ENCODE measurements at regions not wholly inside any gene's neighbourhood (a gene's known extent, or its start where the extent isn't known, plus 50 kb on each side); places are given as distances from the start of the nearest gene placed in this dataset.

DNA sequence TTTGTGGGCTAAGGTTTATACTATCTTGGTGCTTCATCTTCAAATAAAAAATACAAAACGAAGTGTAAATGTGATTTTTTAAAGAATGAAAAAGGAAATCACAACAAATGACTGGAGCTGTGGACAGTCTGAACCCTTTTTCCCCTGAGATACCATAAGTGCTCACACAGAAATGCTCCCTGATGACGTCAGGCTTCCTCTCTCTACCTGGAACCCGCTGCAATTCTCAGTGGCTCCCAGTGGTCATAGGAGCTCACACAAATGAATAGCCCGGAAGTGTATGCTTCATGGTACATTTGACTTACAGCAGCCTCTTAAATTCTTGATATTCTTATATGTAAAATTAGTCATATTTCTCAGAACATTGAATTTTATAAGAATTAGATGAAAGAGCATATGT is 249.7 kb upstream of the GYPC start:
- TF ChIP-seq CTCF (IDR thresholded peaks at IDR 0.05; ENCODE audit: low read depth, low read length, missing control alignments): no peak
- no peak overlapping the region for H3K4me3 ChIP-seq (replicated peaks; ENCODE audit: low read depth, low read length)
- no peak for DNase-seq (ENCODE audit: extremely low read depth, low read depth)

DNA sequence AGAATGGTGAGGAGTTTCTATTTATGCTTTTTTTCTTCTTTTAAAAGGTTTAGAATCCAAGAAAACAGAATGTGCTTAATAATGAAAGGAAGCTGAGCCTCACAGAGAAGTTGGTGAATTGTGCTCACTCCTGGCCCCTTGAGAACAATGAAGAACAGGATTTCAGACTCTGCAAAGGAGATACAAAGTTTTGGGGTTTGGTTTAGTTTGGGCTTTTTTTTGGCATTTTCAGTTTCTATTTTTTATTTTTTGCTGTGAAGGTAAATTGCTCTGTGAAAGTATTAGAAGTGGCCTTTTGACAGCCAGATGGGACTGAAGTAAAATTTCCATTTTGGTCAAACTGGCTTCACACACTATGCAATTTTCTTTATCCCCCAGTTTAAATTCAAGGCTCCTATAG is 247.3 kb upstream of the GYPC start:
- no peak for DNase-seq (ENCODE audit: extremely low read depth, low read depth)
- no peak overlapping the region for H3K4me3 ChIP-seq (replicated peaks; ENCODE audit: low read depth, low read length)
- no peak for TF ChIP-seq CTCF (IDR thresholded peaks at IDR 0.05; ENCODE audit: low read depth, low read length, missing control alignments)

- no peak for TF ChIP-seq CTCF (IDR thresholded peaks at IDR 0.05; ENCODE audit: low read depth, low read length, missing control alignments)
- no peak overlapping the region for H3K4me3 ChIP-seq (replicated peaks; ENCODE audit: low read depth, low read length)
- DNase-seq (ENCODE audit: extremely low read depth, low read depth): no peak
These were observed 246.1 kb upstream of the GYPC start for GRCh38 chr2:126409850-126410249.

DNA sequence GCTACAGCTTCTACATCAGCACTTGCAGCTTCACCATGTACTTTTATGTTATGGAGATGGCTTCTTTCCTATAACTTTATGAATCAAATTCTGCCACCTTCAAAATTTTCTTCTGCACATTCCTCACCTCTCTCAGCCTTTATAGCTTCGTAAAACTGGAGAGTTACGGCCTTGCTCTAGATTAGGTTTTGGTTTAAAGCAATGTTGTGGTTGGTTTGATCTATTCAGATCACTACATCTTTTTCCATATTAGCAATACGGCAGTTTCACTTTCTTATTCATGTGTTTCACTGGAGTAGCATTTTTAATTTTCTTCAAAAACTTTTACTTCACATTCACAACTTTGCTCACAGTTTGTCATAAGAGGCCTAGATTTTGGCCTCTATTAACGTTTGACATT is 242.9 kb upstream of the GYPC start:
- no peak overlapping the region for H3K4me3 ChIP-seq (replicated peaks; ENCODE audit: low read depth, low read length)
- DNase-seq (ENCODE audit: extremely low read depth, low read depth): no peak
- no peak for TF ChIP-seq CTCF (IDR thresholded peaks at IDR 0.05; ENCODE audit: low read depth, low read length, missing control alignments)

DNA sequence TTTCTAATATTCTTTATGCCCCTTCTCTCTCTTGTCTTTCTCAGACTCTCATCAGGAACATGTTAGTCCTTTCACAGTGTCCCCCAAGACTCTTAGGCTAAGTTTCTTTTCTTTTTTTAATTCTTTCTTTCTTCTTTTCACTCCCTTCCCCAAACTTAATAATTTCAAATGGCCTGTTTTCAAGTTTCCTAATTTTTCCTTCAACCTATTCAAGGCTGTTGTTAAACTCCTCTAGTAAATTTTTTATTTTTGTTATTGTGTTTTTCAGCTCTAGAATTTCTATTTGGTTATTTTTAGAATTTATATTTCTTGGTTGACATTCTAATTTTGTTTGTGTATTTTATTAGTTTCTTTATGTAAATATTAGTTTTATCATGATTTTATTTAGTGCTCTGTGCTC is 236.6 kb upstream of the GYPC start:
- no peak for DNase-seq (ENCODE audit: extremely low read depth, low read depth)
- TF ChIP-seq CTCF (IDR thresholded peaks at IDR 0.05; ENCODE audit: low read depth, low read length, missing control alignments): no peak
- no peak overlapping the region for H3K4me3 ChIP-seq (replicated peaks; ENCODE audit: low read depth, low read length)

- H3K4me3 ChIP-seq (replicated peaks; ENCODE audit: low read depth, low read length): no peak overlapping the region
- DNase-seq (ENCODE audit: extremely low read depth, low read depth): no peak
- TF ChIP-seq CTCF (IDR thresholded peaks at IDR 0.05; ENCODE audit: low read depth, low read length, missing control alignments): no peak
These were observed 230.0 kb upstream of the GYPC start for GRCh38 chr2:126425943-126426342.

DNA sequence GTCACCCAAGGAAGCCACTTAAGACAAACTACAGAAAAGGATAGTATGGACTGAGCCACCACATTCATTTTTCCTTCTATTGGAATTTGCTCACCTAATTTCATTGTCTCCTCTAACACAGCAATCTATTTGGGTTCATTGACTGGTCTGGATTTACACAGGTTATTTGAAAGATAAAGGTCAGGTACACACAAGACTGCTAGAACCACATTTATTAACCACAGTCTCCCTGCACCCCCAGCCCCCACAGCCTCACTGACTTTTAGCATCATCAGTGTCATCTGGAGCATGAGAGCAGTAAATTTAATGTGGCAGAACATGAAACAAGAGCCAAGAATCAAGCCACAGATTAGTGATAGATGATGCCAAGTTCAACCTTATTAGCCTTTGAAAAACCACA is 226.9 kb upstream of the GYPC start:
- no peak overlapping the region for H3K4me3 ChIP-seq (replicated peaks; ENCODE audit: low read depth, low read length)
- TF ChIP-seq CTCF (IDR thresholded peaks at IDR 0.05; ENCODE audit: low read depth, low read length, missing control alignments): no peak
- DNase-seq (ENCODE audit: extremely low read depth, low read depth): no peak

All from HFF-Myc (cell line).